ENCODE measurements at regions not wholly inside any gene's neighbourhood (a gene's known extent, or its start where the extent isn't known, plus 50 kb on each side); places are given as distances from the start of the nearest gene placed in this dataset.
"Not testable (repeated sequence)": the region's sequence is repeated elsewhere in the genome, so short reads cannot be mapped to it uniquely, and the experiment has no call there.

DNA sequence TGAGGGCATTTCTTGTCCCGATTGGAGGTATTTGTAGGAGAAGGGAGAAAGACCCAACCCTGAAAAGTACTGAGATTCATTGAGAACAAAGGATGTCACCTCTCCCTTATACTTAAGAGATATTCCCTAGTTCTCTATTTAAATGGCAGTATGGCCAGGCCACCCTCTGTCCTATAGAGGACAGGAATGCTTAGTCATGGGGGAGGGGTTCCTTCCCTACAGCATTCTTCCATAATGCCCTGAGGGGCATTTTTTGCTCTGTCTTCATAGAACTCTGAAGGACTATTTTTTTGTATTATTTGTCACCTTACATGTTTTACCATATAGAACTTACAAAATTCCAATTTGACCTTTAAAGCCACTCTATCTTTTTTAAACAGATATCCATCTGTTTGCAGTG lies 176.3 kb downstream of the TMEM161B start:
- no peak for DNase-seq (ENCODE audit: low read depth)

- no peak for DNase-seq (ENCODE audit: low read depth)
Measured at GRCh38 chr5:88090506-88090905, 178.1 kb downstream of the TMEM161B start.

DNA sequence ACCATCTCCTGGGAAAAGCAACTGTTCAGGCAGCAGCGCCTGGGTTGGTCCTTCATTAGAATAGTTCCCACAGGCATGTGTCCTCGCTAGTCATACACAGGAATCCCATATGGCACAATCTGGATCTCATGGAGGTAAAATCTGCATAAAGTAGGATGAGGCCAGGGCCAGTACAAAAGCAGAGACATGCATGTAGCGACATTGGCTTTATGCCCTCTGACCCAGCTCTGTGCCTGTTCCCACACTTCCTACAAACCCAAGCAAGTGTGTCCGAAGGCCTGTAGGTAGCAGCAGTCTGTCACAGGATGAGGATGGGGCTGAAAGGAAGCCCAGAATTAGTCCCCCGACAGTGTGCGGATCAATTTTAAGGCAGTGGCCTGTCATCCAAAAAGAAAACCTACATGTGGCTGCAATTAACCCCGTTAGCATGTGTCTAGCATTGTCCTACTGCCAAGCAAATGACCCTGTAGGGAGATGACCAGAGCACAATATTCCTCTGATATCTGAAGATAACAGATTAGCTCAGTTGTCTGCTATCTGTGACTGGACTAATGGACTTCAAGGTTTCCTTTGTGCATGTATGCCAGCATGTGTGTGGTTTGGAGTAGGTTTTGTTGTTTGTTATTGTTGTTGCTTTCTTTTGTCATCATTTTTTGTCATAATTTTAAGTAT lies 178.8 kb downstream of the TMEM161B start:
- DNase-seq (ENCODE audit: low read depth): no peak

DNA sequence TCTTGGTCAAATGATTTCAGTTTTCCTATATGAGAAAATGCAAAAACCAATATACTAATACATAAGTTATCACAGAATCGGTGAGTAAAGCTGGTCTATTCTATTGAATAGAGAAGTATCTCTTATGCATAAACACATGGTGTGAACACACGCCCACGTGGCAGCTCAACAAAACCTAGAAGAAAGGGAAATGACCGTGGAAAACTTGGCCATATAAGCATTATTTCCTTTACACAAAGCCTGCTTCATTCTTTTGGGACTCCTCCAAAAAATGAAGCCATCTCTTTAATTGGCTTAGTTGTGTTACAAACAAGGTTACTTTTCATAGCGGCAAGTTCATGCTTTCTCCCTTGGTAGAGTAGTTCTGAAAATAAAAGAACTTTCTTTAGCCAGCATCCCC lies 183.2 kb downstream of the TMEM161B start:
- DNase-seq (ENCODE audit: low read depth): no peak

DNA sequence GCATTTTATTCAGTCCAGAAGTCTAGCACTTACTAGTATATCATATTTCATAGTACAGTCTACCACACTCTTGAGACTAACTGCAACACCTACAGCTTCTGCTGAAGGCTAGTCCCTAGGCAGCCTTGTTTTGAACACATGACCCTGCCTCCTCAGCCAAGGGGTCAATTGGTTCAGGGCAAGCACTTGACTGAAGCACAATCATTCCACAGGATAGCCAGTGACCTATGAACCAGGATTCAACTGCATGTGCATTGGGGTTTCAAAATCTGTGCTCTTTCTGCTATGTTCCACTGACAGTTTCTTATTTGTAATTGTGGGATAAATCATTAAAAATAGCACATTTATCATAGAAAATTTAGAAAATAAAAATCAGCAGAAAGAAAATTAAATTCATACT lies 186.8 kb downstream of the TMEM161B start:
- DNase-seq (ENCODE audit: low read depth): no peak

- no peak for DNase-seq (ENCODE audit: low read depth)
Measured at GRCh38 chr5:88063813-88064212, 204.8 kb downstream of the TMEM161B start.

GRCh38 chr5:88060194-88060593 lies 208.5 kb downstream of the TMEM161B start:
- DNase-seq (ENCODE audit: low read depth): no peak

DNA sequence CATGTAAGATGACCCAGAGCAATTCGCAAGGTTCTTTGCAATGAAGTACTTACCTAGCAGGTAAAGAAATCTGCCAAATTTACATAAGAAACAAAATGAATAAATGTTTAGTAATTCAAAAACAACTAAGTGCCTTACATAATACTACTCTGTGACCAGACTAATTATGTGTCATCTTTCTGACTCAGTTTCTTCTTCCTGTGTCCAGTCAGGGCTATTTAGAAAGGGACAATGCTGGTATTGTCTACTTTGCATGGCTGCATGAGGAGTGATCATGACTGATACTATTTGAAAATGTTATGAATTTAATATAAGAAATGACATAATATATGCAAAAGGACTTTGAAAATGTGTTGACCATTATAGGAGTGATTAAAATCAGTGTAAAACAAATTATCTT lies 210.0 kb downstream of the TMEM161B start:
- DNase-seq (ENCODE audit: low read depth): no peak

DNA sequence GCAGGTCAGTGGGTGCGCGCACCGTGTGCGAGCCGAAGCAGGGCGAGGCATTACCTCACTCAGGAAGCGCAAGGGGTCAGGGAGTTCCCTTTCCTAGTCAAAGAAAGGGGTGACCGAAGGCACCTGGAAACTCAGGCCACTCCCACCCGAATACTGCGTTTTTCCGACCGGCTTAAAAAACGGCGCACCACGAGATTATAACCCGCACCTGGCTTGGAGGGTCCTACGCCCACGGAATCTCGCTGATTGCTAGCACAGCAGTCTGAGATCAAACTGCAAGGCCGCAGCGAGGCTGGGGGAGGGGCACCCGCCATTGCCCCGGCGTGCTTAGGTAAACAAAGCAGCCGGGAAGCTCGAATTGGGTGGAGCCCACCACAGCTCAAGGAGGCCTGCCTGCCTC lies 216.2 kb downstream of the TMEM161B start:
- not testable (repeated sequence) for DNase-seq (ENCODE audit: low read depth)

DNA sequence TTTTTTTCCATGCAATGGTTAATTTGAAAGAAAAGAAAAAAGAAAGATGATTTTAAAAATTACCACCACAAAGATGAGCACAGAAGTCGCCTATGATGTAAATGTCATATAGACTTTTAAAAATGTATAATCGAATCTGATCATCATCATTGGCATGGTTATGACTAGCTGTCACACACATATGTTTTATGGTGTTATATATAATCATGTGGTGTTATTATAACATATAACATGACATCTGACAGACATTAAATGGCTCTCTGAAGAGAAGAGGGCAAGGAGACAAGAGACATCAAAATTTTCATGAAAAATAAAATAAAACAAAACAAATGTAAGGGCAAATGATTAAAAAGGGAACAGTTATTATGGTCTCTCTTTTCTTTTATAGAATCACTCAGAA lies 217.5 kb downstream of the TMEM161B start:
- DNase-seq (ENCODE audit: low read depth): no peak

DNA sequence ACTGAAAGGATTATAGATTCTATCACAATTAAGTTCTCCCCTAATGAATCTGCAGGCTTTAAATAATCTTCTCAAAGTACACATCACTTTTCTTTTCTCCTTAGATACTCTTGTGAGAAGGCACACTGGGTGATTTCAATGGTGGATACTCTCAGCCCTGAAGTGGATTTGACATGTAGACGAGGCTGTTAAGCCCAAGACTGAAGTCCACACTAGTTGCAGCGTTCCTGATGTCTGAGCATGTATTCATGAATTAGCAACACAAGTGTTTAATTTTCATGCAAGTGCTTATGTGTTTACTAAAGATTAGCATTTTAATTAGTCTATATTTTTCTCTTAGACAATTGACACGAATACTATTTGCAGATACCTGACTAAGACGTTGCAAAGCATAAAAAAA lies 218.9 kb downstream of the TMEM161B start:
- no peak for DNase-seq (ENCODE audit: low read depth)

GRCh38 chr5:88049156-88049555 lies 219.5 kb downstream of the TMEM161B start:
- no peak for DNase-seq (ENCODE audit: low read depth)

DNA sequence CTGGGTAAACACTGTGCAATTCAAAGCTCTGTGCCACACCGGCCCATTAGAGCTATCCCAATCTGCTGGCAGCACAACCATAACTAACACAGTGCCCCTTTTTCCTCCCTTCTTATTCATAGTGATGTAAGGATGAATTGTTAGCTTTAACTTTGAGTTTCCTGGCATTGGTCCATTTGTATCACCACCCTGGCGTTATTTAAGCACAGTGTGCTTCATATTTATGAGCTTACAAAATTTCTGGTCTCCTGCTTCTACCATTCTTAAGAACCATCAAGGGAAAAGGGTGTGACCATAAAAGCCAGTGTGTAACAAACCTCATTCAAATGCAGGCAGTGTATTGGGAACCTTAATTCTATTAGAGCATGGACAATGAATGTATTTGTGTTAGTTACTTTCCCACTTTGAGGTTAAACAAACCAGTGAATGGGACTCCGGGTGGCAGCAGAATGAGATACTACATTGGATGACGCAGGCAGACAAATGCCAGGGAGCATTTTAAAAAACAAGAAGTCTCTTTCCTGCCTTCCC lies 222.6 kb downstream of the TMEM161B start:
- no peak for DNase-seq (ENCODE audit: low read depth)

DNA sequence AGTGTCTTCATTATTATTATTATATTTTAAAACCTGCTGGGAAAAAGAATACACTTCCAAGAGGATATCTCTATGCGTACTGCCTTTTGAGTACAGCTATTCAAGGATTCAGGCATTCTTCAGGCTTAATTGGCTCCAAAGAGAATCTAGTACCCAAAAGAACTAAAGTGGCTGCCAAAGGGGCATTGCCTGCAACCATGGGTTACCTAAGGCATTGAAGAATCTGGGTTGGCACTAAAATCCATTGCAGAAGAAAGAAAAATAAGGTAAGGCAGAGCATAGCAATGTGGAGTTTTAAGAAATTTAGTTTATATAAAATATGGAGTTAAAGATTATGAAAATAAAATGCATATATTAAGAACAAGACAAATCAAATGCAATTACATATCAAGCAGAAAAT lies 223.5 kb downstream of the TMEM161B start:
- no peak for DNase-seq (ENCODE audit: low read depth)

DNA sequence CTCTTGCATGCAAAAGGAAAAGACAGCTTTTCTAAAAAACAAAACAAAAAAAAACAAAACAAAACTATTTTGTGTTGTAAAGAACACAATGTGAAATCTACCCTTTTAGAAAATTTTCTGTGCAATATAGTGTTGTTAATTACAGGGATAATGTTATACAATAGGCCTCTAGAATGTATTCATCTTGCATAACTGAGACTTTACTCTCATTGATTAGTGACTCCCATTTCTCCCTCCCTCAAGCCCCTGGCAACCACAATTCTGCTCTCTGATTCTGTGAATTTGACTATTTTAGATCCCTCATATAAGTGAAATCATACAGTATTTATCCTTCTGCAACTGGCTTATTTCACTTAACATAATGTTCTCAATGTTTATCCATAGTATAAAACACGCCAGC lies 234.1 kb downstream of the TMEM161B start:
- DNase-seq (ENCODE audit: low read depth): no peak

DNA sequence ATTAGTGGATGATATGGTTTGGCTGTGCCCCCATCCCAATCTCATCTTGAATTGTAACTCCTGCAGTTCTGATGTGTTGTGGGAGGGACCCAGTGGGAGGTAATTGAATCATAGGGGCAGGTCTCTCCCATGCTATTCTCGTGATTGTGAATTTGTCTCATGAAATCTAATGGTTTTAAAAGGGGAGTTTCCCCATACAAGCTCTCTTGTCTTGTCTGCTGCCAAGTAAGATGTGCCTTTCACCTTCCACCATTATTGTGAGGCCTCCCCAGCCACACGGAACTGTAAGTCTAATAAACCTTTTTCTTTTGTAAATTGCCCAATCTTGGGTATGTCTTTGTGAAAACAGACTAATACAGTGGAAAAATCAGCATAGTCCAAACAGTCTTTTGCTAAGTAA lies 235.5 kb downstream of the TMEM161B start:
- no peak for DNase-seq (ENCODE audit: low read depth)

DNA sequence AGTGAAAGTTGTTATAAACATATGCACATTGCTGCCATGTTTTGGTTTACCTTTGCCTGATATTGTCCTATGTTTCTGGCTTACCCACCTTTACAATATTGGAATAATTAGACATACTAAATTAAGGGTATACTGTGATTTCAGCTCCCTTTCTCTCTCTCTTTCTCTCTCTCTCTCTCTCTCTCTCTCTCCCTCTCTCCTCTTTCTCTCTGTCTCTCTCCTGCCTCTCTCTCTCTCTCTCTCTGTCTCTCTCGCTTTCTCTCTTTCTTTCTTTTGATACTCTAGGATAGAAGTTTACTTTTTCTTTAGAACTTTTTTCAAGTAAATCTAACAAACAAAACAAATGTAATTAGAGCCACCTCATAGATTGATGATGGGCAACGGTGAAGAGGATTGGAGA lies 239.6 kb downstream of the TMEM161B start:
- no peak for DNase-seq (ENCODE audit: low read depth)

GRCh38 chr5:88021141-88021540 lies 247.5 kb downstream of the TMEM161B start:
- DNase-seq (ENCODE audit: low read depth): no peak

DNA sequence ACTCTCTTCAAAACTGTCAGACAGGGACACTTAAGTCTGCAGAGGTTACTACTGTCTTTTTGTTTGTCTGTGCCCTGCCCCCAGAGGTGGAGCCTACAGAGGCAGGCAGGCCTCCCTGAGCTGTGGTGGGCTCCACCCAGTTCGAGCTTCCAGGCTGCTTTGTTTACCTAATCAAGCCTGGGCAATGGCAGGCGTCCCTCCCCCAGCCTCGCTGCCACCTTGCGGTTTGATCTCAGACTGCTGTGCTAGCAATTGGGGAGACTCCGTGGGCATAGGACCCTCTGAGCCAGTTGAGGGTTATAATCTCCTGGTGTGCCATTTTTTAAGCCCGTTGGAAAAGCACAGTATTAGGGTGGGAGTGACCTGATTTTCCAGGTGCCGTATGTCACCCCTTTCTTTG lies 253.7 kb downstream of the TMEM161B start:
- not testable (repeated sequence) for DNase-seq (ENCODE audit: low read depth)

- no peak for DNase-seq (ENCODE audit: low read depth)
Measured at GRCh38 chr5:88000877-88001276, 267.8 kb downstream of the TMEM161B start.

DNA sequence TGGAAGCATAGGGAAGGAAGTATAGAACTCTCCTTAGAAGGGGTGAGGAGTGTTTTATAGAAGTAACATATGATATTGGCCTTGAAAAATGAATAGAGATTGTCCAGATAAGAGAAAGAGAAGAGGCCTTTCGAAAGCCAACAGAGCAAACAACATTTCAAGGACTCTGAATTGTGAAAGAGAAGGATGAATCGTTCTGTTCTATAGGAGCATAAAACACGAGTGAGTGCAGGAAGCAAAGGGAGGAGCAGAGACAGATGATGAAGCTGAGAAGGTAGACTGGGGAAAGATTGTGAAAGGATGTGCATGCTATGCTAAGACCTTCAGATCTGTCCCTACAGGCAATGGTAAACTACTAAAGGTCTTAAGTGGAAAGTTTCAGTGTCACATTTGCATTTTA lies 271.0 kb downstream of the TMEM161B start:
- DNase-seq (ENCODE audit: low read depth): no peak

DNA sequence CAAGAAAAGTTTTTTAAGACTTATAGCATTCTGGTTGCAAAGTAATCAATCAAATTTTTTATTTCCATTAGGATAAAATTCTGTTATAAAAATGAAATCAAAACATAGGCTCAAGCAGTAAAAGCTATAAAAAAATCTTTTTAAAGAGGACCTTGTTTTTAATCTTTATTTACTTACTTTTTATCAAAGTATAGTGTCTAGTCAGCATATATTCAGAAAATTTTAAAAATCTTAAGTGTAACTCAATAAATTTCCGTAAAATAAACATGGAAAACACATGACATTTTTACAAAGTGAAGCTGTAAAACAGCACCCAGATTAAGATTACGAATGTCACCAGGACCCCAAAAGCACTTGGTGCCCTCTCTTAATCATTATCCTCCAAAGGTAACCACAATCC lies 302.4 kb downstream of the TMEM161B start:
- no peak for DNase-seq (ENCODE audit: low read depth)

- no peak for DNase-seq (ENCODE audit: low read depth)
Measured at GRCh38 chr5:87954121-87954520, 314.5 kb downstream of the TMEM161B start.

GRCh38 chr5:87951661-87952060 lies 317.0 kb downstream of the TMEM161B start:
- no peak for DNase-seq (ENCODE audit: low read depth)

All from activated T-cell treated with anti-CD3 and anti-CD28 coated beads for 48 hours (primary cell).